Stimulated activated CD8-positive, alpha-beta memory T cell treated with anti-CD3 and anti-CD28 coated beads, Interleukin-4, amount 100 ng/mL, for 24 hours (primary cell): ENCODE measurements at regions not wholly inside any gene's neighbourhood (a gene's known extent, or its start where the extent isn't known, plus 50 kb on each side); places are given as distances from the start of the nearest gene placed in this dataset.

Experiments
- DNase-seq: peaks from one replicate; pipeline ENCODE4 v3.0.0-alpha.2; 2020; ENCODE audit warnings: low read depth

- no peak for DNase-seq
Observed at GRCh38 chr1:56189946-56190805, 389.2 kb downstream of the PLPP3 start.

- no peak for DNase-seq
Observed at GRCh38 chr1:56189454-56189853, 389.9 kb downstream of the PLPP3 start.

- DNase-seq = no peak
Observed at GRCh38 chr1:56188855-56189254, 390.5 kb downstream of the PLPP3 start.

- no peak for DNase-seq
Observed at GRCh38 chr1:56188221-56188620, 391.1 kb downstream of the PLPP3 start.

GRCh38 chr1:56187405-56187804, 392.0 kb downstream of the PLPP3 start:
- no peak for DNase-seq

GRCh38 chr1:56185493-56185892, 393.9 kb downstream of the PLPP3 start:
- no peak for DNase-seq

GRCh38 chr1:56183151-56183550, 396.2 kb downstream of the PLPP3 start:
- no peak for DNase-seq

- no peak for DNase-seq
Observed at GRCh38 chr1:56180520-56181190, 398.7 kb downstream of the PLPP3 start.

- DNase-seq = no peak
Observed at GRCh38 chr1:56179543-56179942, 399.8 kb downstream of the PLPP3 start.

GRCh38 chr1:56175211-56175610, 404.2 kb downstream of the PLPP3 start:
- no peak for DNase-seq

GRCh38 chr1:56174176-56174885, 405.0 kb downstream of the PLPP3 start:
- no peak for DNase-seq

- DNase-seq = no peak
Observed at GRCh38 chr1:56173736-56174135, 405.6 kb downstream of the PLPP3 start.

GRCh38 chr1:56171670-56172069, 407.7 kb downstream of the PLPP3 start:
- DNase-seq = no peak

GRCh38 chr1:56170784-56171320, 408.5 kb downstream of the PLPP3 start:
- DNase-seq = no peak

- DNase-seq = no peak
Observed at GRCh38 chr1:56169856-56170255, 409.5 kb downstream of the PLPP3 start.

- DNase-seq = no peak
Observed at GRCh38 chr1:56168176-56168575, 411.2 kb downstream of the PLPP3 start.

GRCh38 chr1:56167596-56167995, 411.8 kb downstream of the PLPP3 start:
- DNase-seq = no peak

GRCh38 chr1:56160773-56161315, 418.5 kb downstream of the PLPP3 start:
- DNase-seq = no peak

GRCh38 chr1:56156971-56157876, 422.1 kb downstream of the PLPP3 start:
- no peak for DNase-seq

GRCh38 chr1:56153276-56153675, 426.1 kb downstream of the PLPP3 start:
- no peak for DNase-seq

GRCh38 chr1:56152635-56153034, 426.7 kb downstream of the PLPP3 start:
- no peak for DNase-seq
